ENCODE measurements at regions not wholly inside any gene's neighbourhood (a gene's known extent, or its start where the extent isn't known, plus 50 kb on each side); places are given as distances from the start of the nearest gene placed in this dataset.

DNA sequence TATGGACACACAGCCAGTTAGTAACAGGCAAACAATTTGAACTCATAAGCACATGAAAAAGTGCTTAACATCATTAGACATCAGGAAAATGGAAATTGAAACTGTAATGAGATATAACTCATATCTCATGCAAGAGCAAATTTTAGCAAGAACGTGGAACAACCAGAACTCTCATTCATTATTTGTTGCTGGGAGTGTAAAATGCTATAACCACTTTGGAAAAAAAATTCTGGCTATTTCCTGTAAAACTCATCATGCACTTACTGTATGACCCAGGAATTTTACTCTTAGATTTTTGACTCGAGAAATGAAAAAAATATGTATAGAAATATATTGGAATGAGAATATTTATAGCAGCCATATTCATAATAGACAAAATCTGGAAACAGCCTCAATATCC, 205.7 kb upstream of the PUM3 start:
- H2AK5ac ChIP-seq (ENCODE audit: insufficient read length, low read length): no peak overlapping the region
- H3K79me1 ChIP-seq (ENCODE audit: insufficient read depth, low read depth, low read length, poor library complexity, severe bottlenecking): no peaks in the 10 kb centered on the region
- H4K8ac ChIP-seq (replicated peaks; ENCODE audit: insufficient read length, low read depth, low read length): no peak overlapping the region
- no peak overlapping the region for H3K4me3 Mint-ChIP-seq
- no peaks in the 10 kb centered on the region for H3K4me1 ChIP-seq (ENCODE audit: insufficient read depth, low read length)
- no peak overlapping the region for H3K27ac ChIP-seq (ENCODE audit: insufficient read length, low read depth, low read length)
- H2BK120ac ChIP-seq (ENCODE audit: low read depth, low read length, poor library complexity, severe bottlenecking): no peak overlapping the region
- H2AFZ ChIP-seq (ENCODE audit: low read length): no peak overlapping the region
- no peaks in the 10 kb centered on the region for H3K27me3 Mint-ChIP-seq (ENCODE audit: low read depth)
- no peak overlapping the region for H3K23ac ChIP-seq (ENCODE audit: insufficient read length, low read depth, low read length)
- peaks cover 0 to 2% of the 10 kb centered on the region in 2 experiments; a peak in 1 of 4 replicates for H3K4me1 Mint-ChIP-seq
- H3K36me3 Mint-ChIP-seq (ENCODE audit: insufficient read depth in 1 of 3, low read depth in 3 of 3): no peaks in the 10 kb centered on the region
- no peak overlapping the region for H3K9ac ChIP-seq (ENCODE audit: extremely low read depth, insufficient read length, low read length)
- peaks cover 0 to 3% of the 10 kb centered on the region in 2 experiments; a peak in 2 of 5 replicates for H3K9me3 Mint-ChIP-seq
- no CpG with 5 or more reads among the region's 2 CpGs for WGBS (ENCODE audit: extremely low coverage, insufficient read length, low lambda C conversion rate)
- no peak overlapping the region for H3K4me2 ChIP-seq (ENCODE audit: insufficient read depth, insufficient read length, low read length)
- H3K18ac ChIP-seq (ENCODE audit: insufficient read length, low read depth, low read length): no peak overlapping the region
- H4K5ac ChIP-seq (ENCODE audit: insufficient read length, low read depth, low read length): no peak overlapping the region
- TF ChIP-seq, protein P1, sequence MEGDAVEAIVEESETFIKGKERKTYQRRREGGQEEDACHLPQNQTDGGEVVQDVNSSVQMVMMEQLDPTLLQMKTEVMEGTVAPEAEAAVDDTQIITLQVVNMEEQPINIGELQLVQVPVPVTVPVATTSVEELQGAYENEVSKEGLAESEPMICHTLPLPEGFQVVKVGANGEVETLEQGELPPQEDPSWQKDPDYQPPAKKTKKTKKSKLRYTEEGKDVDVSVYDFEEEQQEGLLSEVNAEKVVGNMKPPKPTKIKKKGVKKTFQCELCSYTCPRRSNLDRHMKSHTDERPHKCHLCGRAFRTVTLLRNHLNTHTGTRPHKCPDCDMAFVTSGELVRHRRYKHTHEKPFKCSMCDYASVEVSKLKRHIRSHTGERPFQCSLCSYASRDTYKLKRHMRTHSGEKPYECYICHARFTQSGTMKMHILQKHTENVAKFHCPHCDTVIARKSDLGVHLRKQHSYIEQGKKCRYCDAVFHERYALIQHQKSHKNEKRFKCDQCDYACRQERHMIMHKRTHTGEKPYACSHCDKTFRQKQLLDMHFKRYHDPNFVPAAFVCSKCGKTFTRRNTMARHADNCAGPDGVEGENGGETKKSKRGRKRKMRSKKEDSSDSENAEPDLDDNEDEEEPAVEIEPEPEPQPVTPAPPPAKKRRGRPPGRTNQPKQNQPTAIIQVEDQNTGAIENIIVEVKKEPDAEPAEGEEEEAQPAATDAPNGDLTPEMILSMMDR (conservative IDR thresholded peaks at IDR 0.05): no peak
- no peak overlapping the region for H3K56ac ChIP-seq (ENCODE audit: insufficient read length, low read depth, low read length)
- H2BK15ac ChIP-seq (ENCODE audit: low read depth, low read length): no peak overlapping the region
- DNase-seq: no peak
- H3K9me3 ChIP-seq (ENCODE audit: control insufficient read depth, low read depth, low read length): no peaks in the 10 kb centered on the region
- no peak overlapping the region for H2BK12ac ChIP-seq (ENCODE audit: insufficient read length, low read depth, low read length)
- H2BK5ac ChIP-seq (ENCODE audit: insufficient read length, low read length): no peak overlapping the region
- H3K27me3 ChIP-seq (ENCODE audit: insufficient read depth, low read length): no peaks in the 10 kb centered on the region
- no peak overlapping the region for H3K4ac ChIP-seq (ENCODE audit: low read depth, low read length)
- H3K27ac Mint-ChIP-seq: no peak overlapping the region
- no peaks in the 10 kb centered on the region for H3K23me2 ChIP-seq (ENCODE audit: insufficient read length, low read depth, low read length, poor library complexity, severe bottlenecking)
- no peak overlapping the region for H4K91ac ChIP-seq (ENCODE audit: insufficient read length, low read depth, low read length)
- no peaks in the 10 kb centered on the region for H3K79me2 ChIP-seq (ENCODE audit: insufficient read depth, low read length)
- H4K20me1 ChIP-seq (ENCODE audit: control insufficient read depth, insufficient read depth, insufficient read length): no peaks in the 10 kb centered on the region
- H2BK20ac ChIP-seq (ENCODE audit: low read depth, low read length, poor library complexity, severe bottlenecking): no peak overlapping the region
- no peak overlapping the region for H3K14ac ChIP-seq (ENCODE audit: insufficient read depth, low read length)
- H3T11ph ChIP-seq (ENCODE audit: low read length): no peak overlapping the region
